ENCODE measurements at regions not wholly inside any gene's neighbourhood (a gene's known extent, or its start where the extent isn't known, plus 50 kb on each side); places are given as distances from the start of the nearest gene placed in this dataset.

DNA sequence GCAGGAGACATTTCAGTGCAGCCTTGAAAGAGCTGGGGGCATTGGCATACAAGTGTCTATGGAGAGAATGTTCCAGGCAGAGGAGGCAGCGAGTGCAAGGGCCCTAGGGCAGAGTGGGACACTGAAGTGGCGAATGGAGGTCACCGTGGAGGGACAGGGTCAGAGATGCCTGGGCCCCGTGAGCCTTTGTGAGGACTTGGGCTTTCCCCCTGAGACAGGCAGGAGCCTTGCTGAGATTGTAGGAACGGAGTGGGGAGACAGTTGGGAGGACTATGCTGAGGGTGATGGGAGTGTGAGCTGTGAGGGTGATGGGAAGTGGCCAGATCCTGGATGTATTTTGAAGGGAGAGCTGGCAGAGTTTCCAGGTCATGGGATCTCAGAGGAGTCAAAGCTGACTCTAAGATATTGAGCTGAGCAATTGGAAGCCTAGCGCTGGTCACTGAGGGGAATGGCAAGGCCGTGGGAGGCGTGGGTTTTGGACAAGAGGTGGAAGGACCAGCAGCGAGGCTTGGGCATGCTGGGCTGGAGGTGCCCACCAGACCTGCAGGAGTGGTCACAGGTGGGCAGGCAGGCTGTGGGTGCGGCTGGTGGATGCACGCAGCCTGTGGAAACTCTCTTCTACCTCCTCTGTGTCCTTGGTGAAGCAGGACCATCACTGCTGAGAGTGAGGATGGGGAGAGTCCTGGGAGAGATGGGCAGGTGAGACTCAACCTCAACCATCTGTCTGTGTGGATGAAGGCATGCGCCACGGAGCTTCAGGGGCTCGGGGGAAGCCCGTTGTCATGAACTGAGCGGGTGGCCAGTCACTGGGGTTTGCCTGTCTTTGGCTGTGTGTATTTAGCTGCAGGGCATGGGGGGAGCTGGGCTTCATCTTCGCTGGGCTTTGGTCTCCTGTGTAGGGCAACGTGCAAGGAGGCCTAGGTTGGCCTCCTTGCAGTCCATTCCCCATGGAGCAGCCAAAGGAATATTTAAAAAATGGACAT, 241.2 kb upstream of the HS6ST1 start:
- Mint-ChIP-seq H3K4me3 (no peak overlapping the region), H3K9me3 (peaks cover 0 to 1% (median 0%) of the 10 kb centered on the region in 11 donors), H3K27me3 (peaks cover 0 to 7% (median 4%) of the 10 kb centered on the region in 5 donors), H3K27ac (no peak overlapping the region), H3K36me3 (no peaks in the 10 kb centered on the region), H3K4me1 (no peaks in the 10 kb centered on the region)
- intact Hi-C loops (cut with micrococcal nuclease) = no loop called here
- ATAC-seq (no peak), DNase-seq (peak in 1 of 9 donors; percentile 8)
- H3K9me3 ChIP-seq (ENCODE audit: control insufficient read depth in 2 of 3, low read length in 3 of 3) = no peaks in the 10 kb centered on the region
- H3K27ac ChIP-seq (ENCODE audit: low read depth, low read length) = no peak overlapping the region
- CTCF ChIA-PET = interaction anchor here (0.5 kb wide), 1 partner anchor 10 kb away, joined by 3 read pairs; no protein-coding TSS in a partner anchor
- POLR2A ChIA-PET = no interaction called here
- no peaks in the 10 kb centered on the region for H3K27me3 ChIP-seq (ENCODE audit: control insufficient read depth in 2 of 2, insufficient read depth in 2 of 2, low read length in 2 of 2)
- no peaks in the 10 kb centered on the region for H3K36me3 ChIP-seq (ENCODE audit: control insufficient read depth in 2 of 3, insufficient read depth in 3 of 3, low read length in 3 of 3)
- H3K4me3 ChIP-seq (ENCODE audit: low read length) = no peak overlapping the region
- H3K4me1 ChIP-seq (ENCODE audit: control insufficient read depth in 2 of 2, insufficient read depth in 2 of 2, low read length in 2 of 2) = no peaks in the 10 kb centered on the region

DNA sequence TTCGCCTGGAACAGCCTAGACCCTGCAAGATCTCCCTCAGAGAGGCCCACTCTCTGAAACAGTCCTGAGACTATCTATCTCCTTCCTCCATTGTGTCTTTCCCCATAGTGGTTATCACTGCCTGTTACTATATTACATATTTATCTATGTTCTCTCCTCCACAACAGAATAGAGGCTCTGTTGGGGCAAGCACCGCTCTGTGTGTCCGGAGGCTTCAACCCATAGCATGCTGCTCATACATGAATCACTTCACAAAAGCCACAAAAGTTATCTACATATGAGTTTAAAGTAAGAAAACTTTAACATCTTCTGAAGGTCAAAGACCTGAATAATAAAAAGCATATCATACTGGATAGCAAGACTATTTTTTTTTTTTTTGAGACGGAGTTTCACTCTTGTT, 242.1 kb upstream of the HS6ST1 start:
- no peak for ATAC-seq
- Histone ChIP-seq H3K4me3 (ENCODE audit: low read length) (no peak overlapping the region), H3K27ac (ENCODE audit: low read depth, low read length) (no peak overlapping the region), H3K36me3 (ENCODE audit: control insufficient read depth in 2 of 3, insufficient read depth in 3 of 3, low read length in 3 of 3) (no peaks in the 10 kb centered on the region), H3K9me3 (ENCODE audit: control insufficient read depth in 2 of 3, low read length in 3 of 3) (no peaks in the 10 kb centered on the region), H3K27me3 (ENCODE audit: control insufficient read depth in 2 of 2, insufficient read depth in 2 of 2, low read length in 2 of 2) (no peaks in the 10 kb centered on the region), H3K4me1 (ENCODE audit: control insufficient read depth in 2 of 2, insufficient read depth in 2 of 2, low read length in 2 of 2) (no peaks in the 10 kb centered on the region)
- ChIA-PET POLR2A (no interaction called here), CTCF (interaction anchor here (0.5 kb wide), 1 partner anchor 9 kb away, joined by 3 read pairs; no protein-coding TSS in a partner anchor)
- Mint-ChIP-seq H3K27ac (no peak overlapping the region), H3K4me1 (no peaks in the 10 kb centered on the region), H3K36me3 (no peaks in the 10 kb centered on the region), H3K27me3 (peaks cover 0 to 7% (median 4%) of the 10 kb centered on the region in 5 donors), H3K9me3 (peaks cover 0 to 1% (median 0%) of the 10 kb centered on the region in 11 donors), H3K4me3 (no peak overlapping the region)
- intact Hi-C loops (cut with micrococcal nuclease) = no loop called here
- peak in 1 of 9 donors; percentile 3 for DNase-seq

DNA sequence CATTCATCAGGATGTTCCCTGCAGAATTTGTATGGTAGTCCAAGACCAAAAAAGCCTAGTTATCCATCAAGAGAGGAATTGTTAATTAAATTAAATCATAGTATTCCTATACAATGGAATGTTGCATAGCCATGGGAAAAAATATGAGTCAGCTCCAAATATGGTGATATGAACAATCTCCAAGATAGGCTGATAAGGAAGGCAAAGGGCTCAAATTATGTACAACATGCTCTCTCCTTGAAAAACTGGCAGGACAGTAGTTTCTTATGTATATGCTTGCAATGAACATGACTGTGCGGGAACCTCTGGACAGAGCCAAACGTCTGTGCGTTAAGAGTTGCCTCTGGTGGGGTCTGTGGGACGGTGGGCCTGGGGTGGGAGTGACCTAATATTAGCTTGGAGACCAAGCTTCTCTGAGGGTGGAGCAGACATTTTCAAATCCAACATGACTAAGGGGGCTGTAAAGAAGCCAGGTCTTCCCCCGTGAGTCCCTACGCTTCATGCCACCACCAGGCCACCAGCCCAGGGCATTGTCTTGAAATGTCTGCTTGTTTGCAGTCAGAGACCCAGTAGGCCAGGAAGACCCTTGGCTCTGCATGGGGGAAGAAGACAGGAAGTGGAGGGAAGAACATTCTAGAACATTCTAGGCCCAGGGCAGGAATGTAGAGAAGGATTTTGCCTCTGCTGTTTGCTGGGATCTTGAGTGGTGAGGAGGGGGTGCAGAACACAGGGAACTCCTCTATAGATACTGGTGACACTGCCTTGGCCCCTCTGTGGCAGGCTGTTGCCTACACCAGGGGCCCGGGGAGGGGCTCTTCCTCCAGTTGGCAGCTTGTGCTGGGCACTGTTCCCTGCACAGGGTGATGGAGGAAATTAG, 244.0 kb upstream of the HS6ST1 start:
- H3K4me1 ChIP-seq (ENCODE audit: control insufficient read depth in 2 of 2, insufficient read depth in 2 of 2, low read length in 2 of 2) = no peaks in the 10 kb centered on the region
- no peak overlapping the region for H3K4me3 ChIP-seq (ENCODE audit: low read length)
- H3K27ac Mint-ChIP-seq = no peak overlapping the region
- no peaks in the 10 kb centered on the region for H3K4me1 Mint-ChIP-seq
- peaks cover 0 to 7% (median 4%) of the 10 kb centered on the region in 5 donors for H3K27me3 Mint-ChIP-seq
- no peaks in the 10 kb centered on the region for H3K27me3 ChIP-seq (ENCODE audit: control insufficient read depth in 2 of 2, insufficient read depth in 2 of 2, low read length in 2 of 2)
- peaks cover 0 to 1% (median 0%) of the 10 kb centered on the region in 11 donors for H3K9me3 Mint-ChIP-seq
- H3K9me3 ChIP-seq (ENCODE audit: control insufficient read depth in 2 of 3, low read length in 3 of 3) = no peaks in the 10 kb centered on the region
- H3K36me3 ChIP-seq (ENCODE audit: control insufficient read depth in 2 of 3, insufficient read depth in 3 of 3, low read length in 3 of 3) = no peaks in the 10 kb centered on the region
- no peaks in the 10 kb centered on the region for H3K36me3 Mint-ChIP-seq
- DNase-seq = peak in 1 of 9 donors; percentile 18
- ATAC-seq = no peak
- H3K4me3 Mint-ChIP-seq = no peak overlapping the region
- POLR2A ChIA-PET = no interaction called here
- CTCF ChIA-PET = no interaction called here
- no peak overlapping the region for H3K27ac ChIP-seq (ENCODE audit: low read depth, low read length)
- intact Hi-C loops (cut with micrococcal nuclease) = no loop called here

DNA sequence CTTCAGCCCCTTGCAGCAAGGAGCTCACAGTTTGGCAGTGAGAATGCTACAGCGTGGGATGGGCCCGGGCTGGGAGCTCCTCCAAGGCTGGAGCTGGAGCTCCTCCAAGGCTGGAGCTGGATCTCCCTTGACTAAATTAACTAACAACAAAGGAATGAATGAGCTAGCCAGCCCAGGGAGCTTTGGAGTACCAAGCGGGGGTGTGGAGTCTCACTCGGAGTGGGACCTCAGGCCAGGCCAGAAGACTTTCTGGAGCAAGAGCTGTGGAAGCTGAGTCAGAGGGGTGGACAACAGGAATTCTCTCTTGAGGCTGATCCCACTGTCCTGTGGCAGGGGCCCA, 244.7 kb upstream of the HS6ST1 start:
- CTCF ChIA-PET = no interaction called here
- Mint-ChIP-seq H3K36me3 (no peaks in the 10 kb centered on the region), H3K27me3 (peaks cover 0 to 7% (median 4%) of the 10 kb centered on the region in 5 donors), H3K9me3 (peaks cover 0 to 1% (median 0%) of the 10 kb centered on the region in 11 donors), H3K27ac (no peak overlapping the region), H3K4me3 (no peak overlapping the region), H3K4me1 (no peaks in the 10 kb centered on the region)
- no peaks in the 10 kb centered on the region for H3K36me3 ChIP-seq (ENCODE audit: control insufficient read depth in 2 of 3, insufficient read depth in 3 of 3, low read length in 3 of 3)
- POLR2A ChIA-PET = no interaction called here
- H3K9me3 ChIP-seq (ENCODE audit: control insufficient read depth in 2 of 3, low read length in 3 of 3) = no peaks in the 10 kb centered on the region
- no peaks in the 10 kb centered on the region for H3K4me1 ChIP-seq (ENCODE audit: control insufficient read depth in 2 of 2, insufficient read depth in 2 of 2, low read length in 2 of 2)
- no peak overlapping the region for H3K27ac ChIP-seq (ENCODE audit: low read depth, low read length)
- DNase-seq = peak in 1 of 9 donors; percentile 7
- H3K27me3 ChIP-seq (ENCODE audit: control insufficient read depth in 2 of 2, insufficient read depth in 2 of 2, low read length in 2 of 2) = no peaks in the 10 kb centered on the region
- H3K4me3 ChIP-seq (ENCODE audit: low read length) = no peak overlapping the region
- intact Hi-C loops (cut with micrococcal nuclease) = no loop called here
- ATAC-seq = no peak

DNA sequence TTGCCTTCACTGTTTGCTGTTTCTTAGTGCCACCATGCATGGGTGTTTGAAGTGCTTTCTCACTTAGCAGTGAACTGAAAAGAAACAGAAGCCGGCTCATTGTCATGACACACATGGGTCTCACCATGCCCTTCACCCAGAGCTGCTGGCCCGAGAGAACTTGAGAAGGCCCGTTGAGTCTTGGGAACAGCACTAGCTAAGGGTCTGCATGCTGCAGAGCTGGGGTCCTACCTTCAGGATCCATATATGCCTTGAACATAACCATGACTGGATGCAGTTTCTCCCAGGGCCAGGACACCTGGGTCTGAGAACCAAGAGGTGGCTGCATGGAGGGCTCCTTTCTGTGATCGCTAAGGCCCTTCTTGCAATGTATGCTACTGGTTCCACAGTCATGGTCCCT, 245.5 kb upstream of the HS6ST1 start:
- Histone ChIP-seq H3K27me3 (ENCODE audit: control insufficient read depth in 2 of 2, insufficient read depth in 2 of 2, low read length in 2 of 2) (no peaks in the 10 kb centered on the region), H3K27ac (ENCODE audit: low read depth, low read length) (no peak overlapping the region), H3K9me3 (ENCODE audit: control insufficient read depth in 2 of 3, low read length in 3 of 3) (no peaks in the 10 kb centered on the region), H3K4me3 (ENCODE audit: low read length) (no peak overlapping the region), H3K36me3 (ENCODE audit: control insufficient read depth in 2 of 3, insufficient read depth in 3 of 3, low read length in 3 of 3) (no peaks in the 10 kb centered on the region), H3K4me1 (ENCODE audit: control insufficient read depth in 2 of 2, insufficient read depth in 2 of 2, low read length in 2 of 2) (no peaks in the 10 kb centered on the region)
- Mint-ChIP-seq H3K4me1 (no peaks in the 10 kb centered on the region), H3K9me3 (peaks cover 0 to 1% (median 0%) of the 10 kb centered on the region in 11 donors), H3K36me3 (no peaks in the 10 kb centered on the region), H3K4me3 (no peak overlapping the region), H3K27me3 (peaks cover 0 to 11% (median 4%) of the 10 kb centered on the region in 5 donors), H3K27ac (no peak overlapping the region)
- CTCF ChIA-PET = no interaction called here
- DNase-seq = peak in 1 of 9 donors; percentile 1
- no peak for ATAC-seq
- POLR2A ChIA-PET = no interaction called here
- intact Hi-C loops (cut with micrococcal nuclease) = no loop called here

DNA sequence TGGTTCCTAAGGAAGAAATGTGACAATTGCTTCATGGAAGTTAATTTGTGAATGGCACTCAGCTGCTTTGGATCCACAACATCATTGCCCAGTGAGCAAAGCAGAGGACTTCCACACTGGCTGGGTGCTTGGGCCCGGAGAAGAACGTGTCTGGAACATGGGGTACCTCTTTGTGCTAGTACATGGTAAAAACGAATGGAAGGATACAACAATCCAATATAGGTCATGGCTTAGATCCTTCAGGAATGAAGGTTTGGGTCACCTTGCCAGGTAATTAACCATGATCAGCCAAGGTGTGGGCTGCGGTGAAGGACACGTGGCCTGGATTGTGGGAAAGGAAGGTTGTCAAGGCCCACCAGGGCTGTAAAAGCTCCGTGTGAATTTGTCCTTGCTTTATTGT, 245.9 kb upstream of the HS6ST1 start:
- H3K4me1 Mint-ChIP-seq = no peaks in the 10 kb centered on the region
- no peaks in the 10 kb centered on the region for H3K9me3 Mint-ChIP-seq
- H3K36me3 Mint-ChIP-seq = no peaks in the 10 kb centered on the region
- peaks cover 0 to 11% (median 3%) of the 10 kb centered on the region in 5 donors for H3K27me3 Mint-ChIP-seq
- H3K4me3 ChIP-seq (ENCODE audit: low read length) = no peak overlapping the region
- ATAC-seq (no peak), DNase-seq (no peak)
- intact Hi-C loops (cut with micrococcal nuclease) = no loop called here
- no peaks in the 10 kb centered on the region for H3K27me3 ChIP-seq (ENCODE audit: control insufficient read depth in 2 of 2, insufficient read depth in 2 of 2, low read length in 2 of 2)
- no peaks in the 10 kb centered on the region for H3K4me1 ChIP-seq (ENCODE audit: control insufficient read depth in 2 of 2, insufficient read depth in 2 of 2, low read length in 2 of 2)
- no peak overlapping the region for H3K4me3 Mint-ChIP-seq
- ChIA-PET POLR2A (no interaction called here), CTCF (no interaction called here)
- no peaks in the 10 kb centered on the region for H3K9me3 ChIP-seq (ENCODE audit: control insufficient read depth in 2 of 3, low read length in 3 of 3)
- no peak overlapping the region for H3K27ac ChIP-seq (ENCODE audit: low read depth, low read length)
- H3K27ac Mint-ChIP-seq = no peak overlapping the region
- H3K36me3 ChIP-seq (ENCODE audit: control insufficient read depth in 2 of 3, insufficient read depth in 3 of 3, low read length in 3 of 3) = no peaks in the 10 kb centered on the region

All from naive thymus-derived CD4-positive, alpha-beta T cell (primary cell).